GM19468 (cell line): ENCODE measurements at regions not wholly inside any gene's neighbourhood (a gene's known extent, or its start where the extent isn't known, plus 50 kb on each side); places are given as distances from the start of the nearest gene placed in this dataset.
"Not testable (repeated sequence)": the region's sequence is repeated elsewhere in the genome, so short reads cannot be mapped to it uniquely, and the experiment has no call there.

Source experiments
- ATAC-seq: cut with Tn5 transposase; IDR thresholded peaks from one replicate; pipeline ENCODE4 v1.9.1; 2021; ENCODE audit warnings: mild to moderate bottlenecking, moderate library complexity, moderate number of reproducible peaks; ENCODE audit not compliant: unreplicated experiment; ENCODE audit errors: extremely low read depth

DNA sequence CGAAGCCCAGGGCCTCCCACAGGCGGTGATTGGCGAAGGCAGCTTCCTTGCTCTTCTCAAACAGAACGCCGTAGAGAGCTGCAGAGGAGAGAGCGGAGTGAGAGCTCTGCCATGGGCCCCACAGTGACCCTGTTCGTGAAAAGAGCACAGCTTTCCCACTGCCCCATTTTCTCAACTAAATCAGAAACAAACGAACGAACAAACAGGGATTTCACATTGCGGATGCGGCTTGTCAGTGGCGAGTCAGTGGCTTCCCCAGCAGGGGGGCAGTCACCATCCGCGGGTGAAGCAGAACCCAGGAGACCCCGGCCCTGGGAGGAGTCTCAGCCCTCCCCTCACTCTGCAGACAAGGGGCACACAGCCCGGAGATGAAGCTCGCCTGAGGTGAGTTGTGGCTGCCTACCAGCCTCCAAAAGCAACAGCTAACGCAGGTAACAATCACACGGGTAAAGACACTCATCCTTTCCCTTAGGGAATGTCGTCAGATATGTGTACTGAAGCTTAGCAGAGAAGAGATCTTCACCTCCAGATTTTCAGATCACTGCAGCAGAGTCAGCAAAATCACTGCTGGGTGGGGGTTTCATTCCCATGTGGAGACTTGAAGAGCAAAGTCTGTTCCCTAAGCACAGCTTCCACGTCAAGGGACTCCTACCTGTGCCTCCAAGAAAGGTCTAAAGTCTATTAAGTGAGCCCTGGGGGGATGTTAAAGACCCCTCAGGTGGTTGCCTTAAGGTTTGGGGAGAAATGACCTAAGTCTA lies 51.2 kb upstream of the GPR31 start:
- ATAC-seq: no peak

DNA sequence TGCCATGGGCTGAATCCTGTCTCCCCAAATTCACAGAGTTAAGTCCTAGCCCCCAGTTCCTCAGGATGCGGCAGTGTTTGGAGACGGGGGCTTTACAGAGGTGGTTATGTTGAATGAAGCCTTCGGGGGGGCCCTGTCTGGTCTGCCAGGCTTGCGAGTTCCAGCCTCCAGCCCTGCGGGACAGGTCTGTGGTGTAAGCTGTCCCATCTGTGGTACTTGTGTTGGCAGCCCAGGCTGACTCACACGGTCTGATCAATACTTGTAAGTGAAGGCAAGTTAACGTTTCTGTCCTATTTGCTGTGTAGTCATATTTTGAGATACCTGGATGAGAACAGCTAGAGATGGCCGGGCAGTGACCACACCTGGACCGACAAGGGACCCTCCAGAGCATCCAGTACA lies 51.8 kb upstream of the GPR31 start:
- ATAC-seq: no peak

DNA sequence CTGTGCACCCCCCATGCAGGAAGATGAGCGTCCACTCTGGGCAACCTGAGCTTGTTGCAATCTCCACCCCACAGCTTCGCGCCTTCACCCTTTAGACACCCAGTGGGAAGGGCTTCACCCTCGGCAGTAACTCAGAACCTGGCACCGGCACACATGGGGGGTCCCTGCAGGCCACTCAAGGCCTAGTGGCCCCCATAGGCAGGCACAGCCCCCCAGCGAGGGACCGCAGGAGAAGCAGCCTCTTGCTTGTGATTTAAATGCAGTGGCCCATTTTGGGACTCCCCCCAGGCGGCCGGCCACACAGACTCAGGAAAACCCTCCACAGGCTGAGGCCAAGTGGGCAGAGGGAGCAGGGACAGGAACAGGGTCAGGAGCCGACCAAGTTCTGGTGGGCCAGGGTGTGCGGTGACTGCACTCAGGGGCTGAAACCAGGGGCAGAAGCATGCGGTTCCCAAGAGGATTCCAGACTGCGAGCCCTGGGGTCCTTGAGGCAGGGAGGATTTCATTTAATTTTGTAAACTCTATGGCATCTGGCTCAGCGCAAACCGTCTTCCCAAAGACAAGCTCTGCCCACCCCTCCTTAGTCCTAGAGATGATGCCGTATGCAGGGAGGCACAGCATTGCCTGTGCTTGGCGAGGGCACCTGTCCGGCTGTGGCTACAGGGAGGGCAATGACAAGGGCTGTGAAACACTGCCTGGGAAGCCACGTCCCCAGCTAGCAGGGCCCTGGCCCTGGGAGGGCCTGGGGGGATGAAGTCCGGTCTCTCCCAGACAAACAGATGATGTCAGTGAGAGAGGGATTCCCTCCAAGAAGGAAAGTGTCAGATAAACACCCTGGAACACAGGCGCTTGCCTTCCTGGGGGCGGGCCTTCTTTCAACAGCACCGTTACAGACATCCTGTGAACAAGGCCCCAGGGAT lies 52.9 kb upstream of the GPR31 start:
- ATAC-seq: no peak

DNA sequence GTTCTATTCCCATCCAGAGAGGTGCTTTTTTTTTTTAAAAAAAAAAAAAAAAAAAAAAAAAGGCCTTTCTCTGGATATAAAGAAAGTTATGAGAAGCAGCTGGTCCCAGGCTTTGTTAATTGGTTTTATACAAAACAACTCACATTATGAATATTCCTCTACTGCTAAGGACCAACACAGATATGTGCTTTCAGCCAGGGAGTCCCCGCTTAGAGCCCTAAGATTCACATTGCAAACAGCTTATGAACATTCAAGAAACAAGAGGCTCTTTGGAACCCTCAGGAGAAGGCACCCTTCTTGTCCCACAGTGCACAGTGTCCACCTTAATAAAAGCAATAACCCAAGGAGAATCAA lies 53.5 kb upstream of the GPR31 start:
- ATAC-seq: no peak

DNA sequence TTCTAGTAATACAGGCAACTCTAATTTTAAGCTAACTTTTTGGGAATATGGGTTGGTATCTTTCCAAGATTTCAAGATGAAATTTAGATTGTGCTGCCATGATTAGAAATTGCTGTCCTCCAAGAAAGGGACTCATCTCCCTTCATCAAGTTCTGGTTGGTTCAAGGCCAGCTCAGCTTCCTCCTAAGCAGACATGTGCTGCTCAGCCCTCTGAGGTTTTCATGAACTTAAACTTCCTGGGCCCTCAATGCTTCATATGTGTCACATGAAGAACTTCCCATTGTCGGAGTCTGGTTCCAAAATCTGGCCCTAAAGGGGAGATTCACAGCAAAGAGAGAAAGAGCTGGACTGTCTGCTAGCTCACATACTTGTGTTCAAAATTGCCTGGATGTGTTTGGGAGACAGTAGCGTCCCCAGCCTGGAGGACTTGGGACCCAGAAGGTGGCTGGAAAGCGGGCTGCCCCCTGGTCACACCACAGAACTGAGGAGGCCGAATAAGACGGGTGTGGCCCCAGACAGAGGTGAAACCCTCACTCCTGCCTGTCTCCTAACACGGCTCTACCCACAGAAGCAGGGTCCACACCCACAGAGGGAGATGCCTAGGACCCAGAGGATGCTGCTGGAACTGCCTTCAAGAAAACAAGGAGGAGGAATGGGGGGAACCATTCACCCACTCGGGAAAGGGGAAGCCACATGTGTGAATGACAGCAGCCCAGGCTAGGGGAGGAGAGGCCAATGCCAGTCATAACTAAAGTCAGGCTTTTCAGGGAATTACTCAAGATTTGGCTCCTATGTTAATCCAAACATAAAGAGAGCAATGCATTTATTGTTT lies 54.3 kb upstream of the GPR31 start:
- no peak for ATAC-seq

DNA sequence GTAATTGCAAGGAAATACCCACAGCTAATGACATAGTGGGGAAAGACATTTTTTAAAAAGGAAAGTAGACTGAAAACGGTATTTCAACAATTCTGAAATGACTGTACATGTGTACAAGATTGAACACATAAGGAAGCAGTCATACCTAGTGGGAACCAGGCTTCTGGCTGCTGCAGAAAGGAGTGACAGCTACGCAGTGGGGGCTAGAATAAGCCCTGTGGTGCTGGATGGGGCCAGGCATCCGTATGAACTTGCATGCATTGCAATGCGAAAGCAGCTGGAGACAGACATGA lies 54.9 kb upstream of the GPR31 start:
- ATAC-seq: peak; percentile 72

DNA sequence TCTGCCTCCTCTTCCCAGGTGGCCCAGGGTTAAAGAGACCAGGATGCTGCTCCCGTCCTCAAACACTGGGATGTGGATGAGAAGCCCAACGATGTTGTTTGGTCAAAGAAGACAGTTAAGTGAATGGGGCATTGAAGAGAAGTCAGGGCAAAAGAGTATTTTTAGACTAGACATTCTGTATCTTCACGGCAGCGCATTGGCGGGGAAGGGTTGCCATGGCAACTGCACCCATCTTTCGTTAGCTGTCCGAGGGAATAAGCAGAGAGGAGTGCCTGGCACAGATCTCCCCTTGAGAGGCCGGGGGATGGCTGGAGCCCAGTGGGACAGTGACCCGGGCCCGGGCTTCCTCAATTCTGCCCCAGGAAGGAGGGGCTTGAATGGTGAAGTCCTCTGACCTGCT lies 56.4 kb upstream of the GPR31 start:
- no peak for ATAC-seq

DNA sequence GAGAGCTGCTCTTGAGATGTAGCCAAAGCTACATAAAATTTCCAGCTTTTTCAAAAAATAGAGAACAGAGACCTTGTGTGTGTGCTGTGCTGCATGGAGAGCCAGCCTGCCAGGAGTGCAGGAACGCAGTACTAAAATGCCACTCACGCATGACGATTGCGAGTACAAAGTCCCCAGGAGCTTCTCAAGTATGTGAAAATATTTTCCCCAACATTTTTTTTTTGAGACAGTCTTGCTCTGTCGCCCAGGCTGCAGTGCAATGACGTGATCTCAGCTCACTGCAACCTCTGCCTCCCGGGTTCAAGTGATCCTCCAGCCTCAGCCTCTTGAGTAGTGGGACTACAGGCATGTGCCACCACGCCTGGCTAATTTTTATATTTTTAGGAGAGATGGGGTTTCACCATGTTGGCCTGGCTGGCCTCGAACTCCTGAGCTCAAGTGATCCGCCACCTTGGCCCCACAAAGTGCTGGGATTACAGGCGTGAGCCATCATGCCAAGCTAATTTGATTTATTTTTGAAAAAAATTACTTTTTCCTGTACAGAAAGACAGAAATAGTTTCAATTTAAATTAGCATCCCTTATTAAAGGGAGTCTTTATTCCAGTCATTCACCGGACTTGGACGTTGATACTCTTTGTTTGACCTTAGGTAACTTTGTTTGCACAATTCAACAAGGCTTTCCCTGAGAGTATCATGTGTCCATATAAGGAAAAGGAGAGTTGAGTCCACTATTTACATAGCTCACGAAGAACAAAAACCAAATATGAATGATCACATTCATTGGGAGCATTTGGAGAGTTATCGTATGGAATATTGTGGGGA lies 57.9 kb upstream of the GPR31 start:
- ATAC-seq: not testable (repeated sequence)

DNA sequence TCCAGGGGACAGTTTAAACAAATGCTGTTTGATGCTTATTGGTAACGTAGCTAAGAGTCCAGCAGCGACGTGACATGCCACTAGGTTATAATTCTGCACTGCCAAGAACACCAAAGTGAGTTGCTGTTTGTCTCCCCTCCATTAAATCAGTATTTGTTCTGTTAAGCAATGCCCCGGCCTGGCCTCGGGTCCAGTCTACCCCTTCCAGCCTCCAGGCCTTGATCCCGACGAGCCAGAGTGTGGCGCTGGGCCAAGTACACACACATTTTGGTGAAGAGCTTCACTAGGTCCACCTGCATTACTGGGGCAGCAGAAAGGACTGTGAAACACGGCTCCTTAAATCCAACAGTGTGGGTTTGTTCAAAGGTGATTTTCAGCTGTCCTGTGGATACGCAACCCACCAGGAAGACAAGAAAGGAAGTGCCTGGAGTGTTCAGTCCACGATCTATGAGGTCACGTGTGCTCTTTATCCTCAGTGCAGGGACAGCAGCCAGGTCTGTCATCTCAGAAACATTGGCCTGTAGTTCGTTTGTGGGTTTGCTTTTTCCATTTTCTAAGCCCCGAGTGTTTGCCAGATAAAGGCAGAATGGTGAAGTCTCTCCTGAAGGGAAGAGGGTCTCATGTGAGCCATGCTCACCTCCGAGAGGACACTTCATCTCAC lies 58.7 kb upstream of the GPR31 start:
- ATAC-seq: not testable (repeated sequence)

DNA sequence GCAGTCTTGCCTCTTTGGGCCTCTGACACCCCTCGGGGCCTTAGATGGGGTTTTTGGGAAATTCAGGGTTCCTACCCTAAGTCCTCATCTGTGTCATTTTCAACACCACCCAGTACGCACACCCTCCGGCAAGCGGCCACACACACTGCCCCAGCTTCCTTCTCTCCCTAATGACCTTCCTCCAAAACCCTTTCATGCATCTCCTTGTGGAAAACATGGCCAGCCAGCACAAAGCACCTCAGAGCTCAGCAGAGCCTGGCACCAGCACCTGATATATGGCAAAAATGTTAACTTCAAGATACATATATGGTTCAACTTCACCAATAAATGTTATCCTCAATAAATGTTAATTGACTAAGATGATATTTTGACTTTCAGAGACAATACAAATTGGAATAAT lies 59.3 kb upstream of the GPR31 start:
- ATAC-seq: not testable (repeated sequence)

DNA sequence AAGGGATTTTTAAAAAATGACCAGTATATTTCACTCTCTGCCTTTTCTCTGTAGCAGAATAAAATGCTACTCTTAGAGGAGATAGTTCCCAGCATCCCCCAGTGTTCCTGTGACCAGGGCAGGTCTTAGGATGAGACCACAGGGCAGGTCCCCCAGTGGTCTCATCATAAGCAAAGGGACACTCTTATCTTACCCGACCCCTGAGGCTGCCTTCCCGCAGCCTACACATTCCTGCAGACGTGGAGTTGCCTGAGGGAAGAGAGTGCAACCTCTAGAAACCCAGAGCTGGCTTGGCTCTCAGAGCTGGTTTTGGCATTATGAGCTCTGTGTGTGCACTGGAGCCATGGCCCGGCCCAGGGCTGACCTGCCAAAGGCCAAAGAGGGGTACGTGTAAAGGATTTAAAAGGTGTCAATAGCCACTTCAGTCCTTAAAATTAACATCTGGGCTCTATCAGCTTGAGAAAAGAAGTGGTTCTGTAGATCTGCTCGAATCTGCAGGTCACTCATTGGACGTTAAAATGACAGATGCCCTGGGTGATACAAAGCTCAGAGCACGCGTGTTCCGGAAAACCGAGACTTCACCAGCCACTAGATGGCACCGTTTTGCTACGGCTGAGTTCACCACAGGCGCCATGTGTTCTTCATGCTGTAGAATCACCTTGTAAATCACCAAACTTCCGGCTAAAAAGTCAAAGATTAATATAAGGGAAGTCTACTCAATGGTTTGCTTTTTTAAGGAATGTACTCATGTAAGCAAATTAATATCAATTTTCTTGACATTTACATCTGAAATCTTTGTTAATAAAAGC lies 60.4 kb upstream of the GPR31 start:
- peak; percentile 50 for ATAC-seq

DNA sequence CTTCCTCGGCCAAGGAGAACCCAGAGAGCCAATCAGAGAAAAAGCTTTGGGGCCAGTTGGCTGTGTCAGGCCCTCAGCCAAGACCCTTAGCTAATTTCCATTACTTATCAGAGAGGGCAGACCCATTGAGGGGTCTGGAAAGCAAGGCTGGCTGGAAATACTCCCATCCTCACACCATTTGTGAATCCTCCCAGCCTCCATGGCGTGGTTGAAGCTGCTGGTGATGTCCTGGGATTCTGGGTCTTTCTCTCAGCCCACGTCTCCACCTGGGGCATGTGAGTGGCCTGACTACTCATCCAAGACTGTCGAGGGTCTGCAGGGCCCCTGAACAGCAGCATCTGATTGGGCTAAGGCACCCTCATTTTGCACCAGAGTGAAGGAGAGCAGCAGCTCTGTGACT lies 61.3 kb upstream of the GPR31 start:
- not testable (repeated sequence) for ATAC-seq

DNA sequence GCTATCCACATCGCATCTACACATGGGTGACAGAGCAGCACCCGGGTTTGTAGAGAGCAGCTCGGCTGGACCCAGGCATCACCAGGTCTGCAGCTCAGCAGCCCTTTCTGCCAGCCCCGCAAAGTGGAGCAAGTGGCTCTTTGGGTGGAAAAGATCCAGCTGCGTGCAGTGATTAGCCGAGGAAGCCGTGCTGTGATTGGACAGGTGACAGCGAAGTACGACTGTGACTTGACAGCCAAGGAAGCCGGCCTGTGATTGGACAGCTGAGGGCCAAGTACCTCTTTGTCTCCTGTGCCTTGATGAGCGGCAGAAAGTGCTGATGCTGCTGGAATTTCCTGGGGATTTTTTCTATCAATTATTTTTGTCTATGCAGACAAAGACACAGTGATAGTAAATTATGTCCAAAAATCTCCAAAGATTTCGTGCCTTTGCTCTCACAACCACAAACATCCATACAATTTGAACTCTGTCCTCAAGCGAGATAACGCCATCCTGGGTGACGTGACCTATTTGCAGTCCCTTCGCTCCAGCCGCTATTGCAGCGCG lies 62.3 kb upstream of the GPR31 start:
- ATAC-seq: no peak

DNA sequence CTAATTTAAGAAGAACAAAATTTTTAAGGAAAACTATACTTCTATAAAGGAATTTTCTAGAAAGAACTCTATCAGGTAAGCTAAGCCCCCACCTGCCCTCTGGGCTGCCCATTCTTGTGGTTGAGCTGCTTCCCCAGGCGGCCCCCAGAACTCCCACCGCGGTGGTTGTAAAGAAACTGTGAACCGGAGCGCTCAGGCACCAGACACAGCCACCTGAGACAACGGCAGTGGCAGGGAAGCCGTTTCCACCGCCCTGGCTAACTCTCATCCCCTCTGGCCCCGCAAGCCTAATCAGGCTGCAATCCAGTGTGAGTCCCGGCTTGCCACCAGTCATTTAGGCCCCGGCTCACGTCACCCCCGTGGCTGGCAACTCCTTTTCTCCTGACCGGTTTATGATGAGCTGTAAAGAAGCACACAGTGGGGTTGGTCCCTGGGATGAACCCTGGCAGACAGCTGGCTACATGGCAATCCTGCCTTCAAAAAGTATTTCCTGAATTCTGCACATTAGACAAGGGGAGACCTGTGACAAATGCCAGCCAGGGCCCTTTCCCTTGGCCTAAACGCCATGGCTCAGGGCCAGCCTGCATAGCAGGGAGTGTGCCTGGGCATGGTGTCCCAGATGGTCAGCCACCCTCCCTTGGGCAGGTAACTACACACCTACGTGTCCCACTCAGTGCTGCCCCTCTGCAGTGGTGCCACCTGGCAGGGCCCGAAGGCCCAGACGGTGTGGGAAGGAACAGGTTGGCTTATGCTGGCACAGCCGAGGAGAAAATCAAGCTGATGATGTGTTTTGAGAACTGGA lies 63.8 kb upstream of the GPR31 start:
- ATAC-seq: no peak

DNA sequence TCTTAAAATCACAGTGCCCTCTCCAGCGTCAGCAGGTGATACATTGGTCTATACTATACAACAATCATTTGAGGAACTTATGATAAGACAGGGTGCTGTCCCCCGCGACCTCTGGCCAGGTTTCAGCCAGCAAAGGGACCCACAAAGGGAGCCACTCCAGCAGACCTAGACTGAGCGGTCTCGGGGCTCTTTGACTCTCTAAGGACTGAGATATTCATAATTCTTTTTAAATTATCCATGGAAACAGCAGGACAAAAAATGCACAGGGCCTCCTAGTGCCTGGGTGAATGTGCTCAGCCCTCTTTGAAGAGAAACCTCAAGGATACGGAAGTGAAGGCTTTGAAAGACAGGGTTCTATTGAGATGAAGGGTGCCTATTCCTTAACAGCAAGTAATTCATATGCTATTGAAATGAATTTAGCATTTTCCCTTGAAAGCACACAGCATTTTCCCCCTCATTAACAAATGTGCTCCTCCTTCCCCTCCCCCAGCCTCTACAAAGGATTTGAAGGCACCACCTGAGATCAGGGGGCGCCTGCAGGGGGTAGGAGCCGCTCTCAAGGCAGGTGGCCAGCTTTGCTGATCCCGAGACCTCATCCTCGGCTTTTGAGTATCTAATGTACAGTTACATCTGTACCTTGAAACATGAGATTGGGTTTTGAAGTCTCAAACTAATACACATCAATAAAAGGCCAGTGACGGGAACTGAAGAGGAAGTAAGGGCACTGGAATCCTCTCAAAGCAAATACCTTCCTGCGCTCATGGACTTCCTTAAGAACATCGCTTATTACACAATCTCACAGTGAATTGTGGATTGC lies 65.3 kb upstream of the UNC93A start:
- ATAC-seq: not testable (repeated sequence)

DNA sequence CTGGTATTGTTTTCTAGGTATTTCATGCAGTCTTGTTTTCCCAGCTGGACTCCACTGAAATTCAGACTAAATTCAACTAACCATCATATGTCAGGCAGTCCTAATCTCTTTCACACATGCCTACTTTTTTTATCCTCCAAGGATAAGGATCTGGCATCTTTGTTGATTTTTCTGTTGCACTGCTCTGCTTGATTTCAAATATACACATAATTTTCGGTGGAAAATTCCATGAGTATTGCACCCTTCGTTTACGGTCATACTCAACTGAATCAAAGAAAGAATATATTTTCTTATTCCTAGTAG lies 64.8 kb upstream of the UNC93A start:
- no peak for ATAC-seq

DNA sequence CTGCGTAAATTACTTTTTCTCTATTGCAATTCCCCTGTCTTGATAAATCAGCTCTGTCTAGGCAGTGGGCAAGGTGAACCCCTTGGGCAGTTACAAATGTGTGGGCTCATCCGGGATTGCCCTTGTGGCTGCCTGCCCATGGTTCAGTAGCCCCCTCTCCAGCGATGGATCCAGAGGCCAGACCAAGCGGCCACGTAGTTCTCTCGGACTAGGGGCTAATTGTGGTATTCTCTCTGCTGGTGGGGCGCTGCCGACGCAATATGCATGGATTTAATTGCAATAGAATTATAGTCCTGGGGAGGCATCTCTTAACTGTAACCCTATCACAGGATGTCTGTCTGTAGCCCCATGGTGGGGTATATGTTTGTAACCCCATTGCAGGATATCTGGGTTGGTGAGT lies 64.3 kb upstream of the UNC93A start:
- no peak for ATAC-seq
